OCI-M2 (cell line): ENCODE measurements at regions not wholly inside any gene's neighbourhood (a gene's known extent, or its start where the extent isn't known, plus 50 kb on each side); places are given as distances from the start of the nearest gene placed in this dataset.
"Not testable (repeated sequence)": the region's sequence is repeated elsewhere in the genome, so short reads cannot be mapped to it uniquely, and the experiment has no call there.

Source experiments
- DNase-seq: peaks from one replicate; lab custom pipeline; 2025; ENCODE audit not compliant: unreplicated experiment; lab: John Stamatoyannopoulos, UW

- no peak for DNase-seq
Observed at GRCh38 chr9:78938821-78939220, 632.9 kb upstream of the TLE4 start.

- DNase-seq, result no peak
Observed at GRCh38 chr9:78939311-78940065, 632.3 kb upstream of the TLE4 start.

- DNase-seq, result no peak
Observed at GRCh38 chr9:78940121-78940855, 631.5 kb upstream of the TLE4 start.

GRCh38 chr9:78954286-78954685 lies 617.5 kb upstream of the TLE4 start:
- DNase-seq, result no peak

GRCh38 chr9:78958892-78959291 lies 612.9 kb upstream of the TLE4 start:
- no peak for DNase-seq

GRCh38 chr9:78962156-78962555 lies 609.6 kb upstream of the TLE4 start:
- no peak for DNase-seq

- no peak for DNase-seq
Observed at GRCh38 chr9:78963911-78964310, 607.9 kb upstream of the TLE4 start.

- DNase-seq, result no peak
Observed at GRCh38 chr9:78967596-78968217, 604.1 kb upstream of the TLE4 start.

GRCh38 chr9:78970375-78970774 lies 601.4 kb upstream of the TLE4 start:
- DNase-seq, result no peak

- no peak for DNase-seq
Observed at GRCh38 chr9:78971540-78971939, 600.2 kb upstream of the TLE4 start.

GRCh38 chr9:78972303-78972999 lies 599.3 kb upstream of the TLE4 start:
- DNase-seq, result no peak

- DNase-seq, result no peak
Observed at GRCh38 chr9:78973907-78974306, 597.9 kb upstream of the TLE4 start.

- DNase-seq, result no peak
Observed at GRCh38 chr9:78982849-78983248, 588.9 kb upstream of the TLE4 start.

- no peak for DNase-seq
Observed at GRCh38 chr9:78985084-78985738, 586.6 kb upstream of the TLE4 start.

- no peak for DNase-seq
Observed at GRCh38 chr9:78986446-78986845, 585.3 kb upstream of the TLE4 start.

GRCh38 chr9:78989031-78989658 lies 582.6 kb upstream of the TLE4 start:
- no peak for DNase-seq

- no peak for DNase-seq
Observed at GRCh38 chr9:78994471-78994870, 577.3 kb upstream of the TLE4 start.

- not testable (repeated sequence) for DNase-seq
Observed at GRCh38 chr9:78994974-78995373, 576.8 kb upstream of the TLE4 start.

- DNase-seq, result no peak
Observed at GRCh38 chr9:78997296-78997695, 574.5 kb upstream of the TLE4 start.

- DNase-seq, result no peak
Observed at GRCh38 chr9:79000230-79001002, 571.3 kb upstream of the TLE4 start.
